ENCODE measurements at regions not wholly inside any gene's neighbourhood (a gene's known extent, or its start where the extent isn't known, plus 50 kb on each side); places are given as distances from the start of the nearest gene placed in this dataset.

DNA sequence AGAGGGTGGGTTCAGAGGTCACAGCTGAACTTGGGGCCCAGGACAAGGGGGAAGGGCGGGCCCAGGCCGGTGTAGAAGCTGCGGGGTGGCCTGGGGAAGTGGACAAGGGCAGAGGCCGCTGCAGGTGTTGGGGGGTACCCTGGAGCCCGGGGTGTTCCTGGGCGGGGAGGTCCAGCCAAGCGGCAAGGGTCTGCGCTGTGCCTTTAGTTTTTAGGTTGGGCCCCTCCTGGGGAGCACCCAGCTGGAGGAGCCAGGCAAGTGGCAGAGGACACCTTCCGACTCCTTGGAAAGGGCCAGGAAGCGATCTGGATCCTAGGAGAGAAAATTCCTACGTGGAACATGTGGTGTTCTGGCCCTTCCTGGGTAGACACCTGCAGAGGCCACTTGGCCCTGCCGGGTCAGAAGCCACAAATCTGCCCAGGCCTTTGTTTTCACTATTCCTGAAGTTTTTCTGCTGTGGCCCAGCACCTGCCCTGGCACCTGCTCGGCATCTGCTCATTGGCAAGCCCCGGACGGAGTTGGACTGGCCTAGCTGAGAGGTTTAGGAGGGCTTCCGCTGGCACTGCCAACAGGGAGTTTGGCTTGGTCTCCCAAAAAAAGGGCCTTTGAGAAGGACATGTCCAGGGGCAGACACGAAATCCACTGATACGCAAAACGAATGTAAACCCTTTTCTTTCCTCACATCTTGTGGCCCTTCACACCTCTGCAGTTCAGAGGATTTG is 61.1 kb downstream of the SMUG1 start:
- ATAC-seq (ENCODE audit: insufficient read depth, low FRiP score), result no peak
- H3K4me1 ChIP-seq (ENCODE audit: control insufficient read depth in 5 of 5, insufficient read depth in 5 of 5, low read length in 5 of 5), result peaks cover 0 to 11% (median 3%) of the 10 kb centered on the region in 5 donors
- no peak overlapping the region for H3K9ac ChIP-seq (ENCODE audit: insufficient read depth in 1 of 2, low read length in 2 of 2)
- no peak overlapping the region for H3K27ac ChIP-seq (ENCODE audit: low read depth in 1 of 2, low read length in 1 of 2)
- TF ChIP-seq, protein P1, sequence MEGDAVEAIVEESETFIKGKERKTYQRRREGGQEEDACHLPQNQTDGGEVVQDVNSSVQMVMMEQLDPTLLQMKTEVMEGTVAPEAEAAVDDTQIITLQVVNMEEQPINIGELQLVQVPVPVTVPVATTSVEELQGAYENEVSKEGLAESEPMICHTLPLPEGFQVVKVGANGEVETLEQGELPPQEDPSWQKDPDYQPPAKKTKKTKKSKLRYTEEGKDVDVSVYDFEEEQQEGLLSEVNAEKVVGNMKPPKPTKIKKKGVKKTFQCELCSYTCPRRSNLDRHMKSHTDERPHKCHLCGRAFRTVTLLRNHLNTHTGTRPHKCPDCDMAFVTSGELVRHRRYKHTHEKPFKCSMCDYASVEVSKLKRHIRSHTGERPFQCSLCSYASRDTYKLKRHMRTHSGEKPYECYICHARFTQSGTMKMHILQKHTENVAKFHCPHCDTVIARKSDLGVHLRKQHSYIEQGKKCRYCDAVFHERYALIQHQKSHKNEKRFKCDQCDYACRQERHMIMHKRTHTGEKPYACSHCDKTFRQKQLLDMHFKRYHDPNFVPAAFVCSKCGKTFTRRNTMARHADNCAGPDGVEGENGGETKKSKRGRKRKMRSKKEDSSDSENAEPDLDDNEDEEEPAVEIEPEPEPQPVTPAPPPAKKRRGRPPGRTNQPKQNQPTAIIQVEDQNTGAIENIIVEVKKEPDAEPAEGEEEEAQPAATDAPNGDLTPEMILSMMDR (IDR thresholded peaks at IDR 0.05; ENCODE audit: control extremely low read depth, extremely low read depth), result no peak
- H3K36me3 ChIP-seq (ENCODE audit: control insufficient read depth in 4 of 4, insufficient read depth in 4 of 4, low read length in 4 of 4), result no peaks in the 10 kb centered on the region
- H3K4me3 ChIP-seq, result no peak overlapping the region
- peaks cover 5 to 42% (median 22%) of the 10 kb centered on the region in 3 donors for H3K27me3 ChIP-seq (ENCODE audit: control insufficient read depth in 3 of 3, insufficient read depth in 3 of 3, low read length in 2 of 3)
- DNase-seq, result no peak
- no peaks in the 10 kb centered on the region for H3K9me3 ChIP-seq (ENCODE audit: control insufficient read depth in 4 of 4, insufficient read depth in 3 of 4, low read length in 3 of 4)
- 62 to 76% methylated on average over 19 of the region's 19 CpGs for WGBS, 2 donors

DNA sequence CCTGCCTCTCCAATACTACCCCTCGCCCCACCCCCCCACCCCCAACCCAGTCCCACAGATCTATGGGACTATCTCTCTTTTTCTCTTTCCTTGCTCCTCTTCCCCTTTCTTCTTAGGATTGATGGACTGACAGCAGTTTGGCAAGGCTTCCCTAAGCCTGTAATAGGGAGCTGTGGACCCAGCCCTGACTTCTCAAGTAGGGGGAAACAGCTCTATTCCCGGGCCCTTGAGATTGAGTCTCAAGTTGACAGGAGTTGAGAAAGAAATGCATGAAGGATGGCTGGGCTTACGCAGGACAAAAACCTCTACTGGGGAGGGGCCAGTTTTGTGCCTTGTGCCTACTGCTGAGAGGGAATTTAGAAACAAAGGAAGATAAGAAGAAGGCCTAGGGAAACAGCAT is 60.4 kb downstream of the SMUG1 start:
- 63 to 73% methylated on average over 3 of the region's 3 CpGs for WGBS, 2 donors
- no peak for ATAC-seq (ENCODE audit: insufficient read depth, low FRiP score)
- TF ChIP-seq, protein P1 (IDR thresholded peaks at IDR 0.05; ENCODE audit: control extremely low read depth, extremely low read depth), result no peak
- H3K4me1 ChIP-seq (ENCODE audit: control insufficient read depth in 5 of 5, insufficient read depth in 5 of 5, low read length in 5 of 5), result peaks cover 0 to 11% (median 3%) of the 10 kb centered on the region in 5 donors
- H3K9ac ChIP-seq (ENCODE audit: insufficient read depth in 1 of 2, low read length in 2 of 2), result no peak overlapping the region
- peaks cover 5 to 36% (median 20%) of the 10 kb centered on the region in 3 donors for H3K27me3 ChIP-seq (ENCODE audit: control insufficient read depth in 3 of 3, insufficient read depth in 3 of 3, low read length in 2 of 3)
- no peak overlapping the region for H3K4me3 ChIP-seq
- no peaks in the 10 kb centered on the region for H3K36me3 ChIP-seq (ENCODE audit: control insufficient read depth in 4 of 4, insufficient read depth in 4 of 4, low read length in 4 of 4)
- no peaks in the 10 kb centered on the region for H3K9me3 ChIP-seq (ENCODE audit: control insufficient read depth in 4 of 4, insufficient read depth in 3 of 4, low read length in 3 of 4)
- no peak overlapping the region for H3K27ac ChIP-seq (ENCODE audit: low read depth in 1 of 2, low read length in 1 of 2)
- DNase-seq, result no peak

DNA sequence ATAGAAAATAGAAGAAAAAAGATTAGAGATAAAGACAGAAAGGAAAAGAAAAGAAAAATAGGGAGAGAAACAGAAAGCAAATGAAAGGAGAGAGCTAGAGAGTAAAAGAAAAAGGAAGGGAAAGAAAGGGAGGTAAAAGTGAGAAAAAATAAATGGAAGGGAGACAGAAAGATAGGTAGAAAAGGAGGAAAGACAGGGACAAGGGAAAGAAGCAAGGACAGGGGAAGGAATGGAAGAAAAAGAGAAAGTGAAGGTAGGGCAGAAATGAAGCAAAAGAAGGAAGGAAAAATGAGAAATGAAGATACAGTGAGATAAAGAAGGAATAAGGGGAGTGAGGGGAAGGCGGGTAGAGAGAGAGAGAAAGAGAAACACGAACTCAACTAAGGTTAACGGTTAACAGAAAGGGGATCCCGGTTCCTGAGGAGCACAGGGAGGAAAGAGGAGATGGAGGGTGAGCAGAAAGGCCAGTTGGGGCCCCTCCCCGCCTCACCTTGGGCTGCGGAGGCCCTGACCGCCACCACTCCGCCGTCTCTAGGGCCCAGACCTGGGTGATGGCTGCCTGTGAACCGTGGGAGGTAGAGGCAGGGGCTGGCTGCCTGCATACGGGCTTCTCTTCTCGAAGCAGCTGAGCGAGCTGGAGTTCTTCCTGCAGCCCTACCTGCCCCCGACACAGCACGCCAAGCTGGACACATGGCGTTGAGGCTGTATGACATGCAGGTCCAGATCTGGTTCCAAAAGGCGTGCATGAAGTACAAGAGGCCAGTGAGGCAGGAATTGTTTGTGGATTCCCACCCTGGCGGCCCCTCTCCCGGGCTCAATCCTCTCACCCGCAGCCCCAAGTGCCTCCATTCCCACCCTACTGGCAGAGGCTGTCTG is 59.5 kb downstream of the SMUG1 start:
- H3K4me1 ChIP-seq (ENCODE audit: control insufficient read depth in 5 of 5, insufficient read depth in 5 of 5, low read length in 5 of 5), result peaks cover 0 to 11% (median 3%) of the 10 kb centered on the region in 5 donors
- no peaks in the 10 kb centered on the region for H3K36me3 ChIP-seq (ENCODE audit: control insufficient read depth in 4 of 4, insufficient read depth in 4 of 4, low read length in 4 of 4)
- H3K9ac ChIP-seq (ENCODE audit: insufficient read depth in 1 of 2, low read length in 2 of 2), result no peak overlapping the region
- H3K4me3 ChIP-seq, result no peak overlapping the region
- peaks cover 5 to 30% (median 16%) of the 10 kb centered on the region in 3 donors for H3K27me3 ChIP-seq (ENCODE audit: control insufficient read depth in 3 of 3, insufficient read depth in 3 of 3, low read length in 2 of 3)
- ATAC-seq (ENCODE audit: insufficient read depth, low FRiP score), result no peak
- no peak for DNase-seq
- WGBS, 2 donors, result 51 to 67% methylated on average over 20 of the region's 20 CpGs
- TF ChIP-seq, protein P1 (IDR thresholded peaks at IDR 0.05; ENCODE audit: control extremely low read depth, extremely low read depth), result no peak
- H3K9me3 ChIP-seq (ENCODE audit: control insufficient read depth in 4 of 4, insufficient read depth in 3 of 4, low read length in 3 of 4), result no peaks in the 10 kb centered on the region
- no peak overlapping the region for H3K27ac ChIP-seq (ENCODE audit: low read depth in 1 of 2, low read length in 1 of 2)

All from lung (tissue), 11 donors.